KOPT-K1 (cell line): ENCODE measurements at regions not wholly inside any gene's neighbourhood (a gene's known extent, or its start where the extent isn't known, plus 50 kb on each side); places are given as distances from the start of the nearest gene placed in this dataset.
A peak's percentile ranks its signal among the peaks of the same experiment; 100 is the strongest.

ENCODE experiments used
- H3K27ac ChIP-seq: fragments of 200-600 bp; sonication (generic); 2 replicates; pipeline ENCODE4 v1.5.1; 2016; ENCODE audit warnings: antibody characterized with exemption, mild to moderate bottlenecking, low read depth, low read length; ENCODE audit not compliant: poor library complexity, severe bottlenecking
- H3K36me3 ChIP-seq: fragments of 200-600 bp; sonication (generic); 2 replicates; pipeline ENCODE4 v1.5.1; 2017; ENCODE audit warnings: antibody characterized with exemption, mild to moderate bottlenecking, low read length, moderate library complexity; ENCODE audit not compliant: insufficient read depth
- H3K9me3 ChIP-seq: fragments of 200-600 bp; sonication (generic); 2 replicates; pipeline ENCODE4 v1.5.1; 2017; ENCODE audit warnings: antibody characterized with exemption, low read length, mild to moderate bottlenecking; ENCODE audit not compliant: insufficient read depth, poor library complexity, severe bottlenecking

DNA sequence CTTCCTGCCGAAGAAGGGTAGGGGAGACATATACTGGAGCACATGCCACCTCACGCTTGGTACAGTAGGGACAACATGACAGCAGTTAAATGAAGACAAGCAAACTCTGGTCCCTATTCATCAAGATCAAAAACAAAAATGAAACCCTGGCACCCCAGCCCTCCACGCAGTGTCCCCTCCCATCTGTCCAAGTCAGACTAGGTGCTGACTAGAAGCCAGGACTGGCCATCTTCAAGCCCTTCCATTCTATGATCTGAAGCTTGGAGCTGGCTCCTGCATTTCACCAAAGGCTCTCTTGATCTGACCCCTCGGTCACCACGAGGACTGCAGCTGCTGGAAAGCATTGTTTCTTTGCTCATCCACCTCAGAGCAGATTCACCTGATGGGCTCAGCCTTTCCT lies 158.9 kb upstream of the GGTLC1 start:
- H3K9me3 ChIP-seq = peaks cover 21% of the 10 kb centered on the region
- peak overlapping the region; percentile 47 for H3K27ac ChIP-seq
- no peaks in the 10 kb centered on the region for H3K36me3 ChIP-seq

DNA sequence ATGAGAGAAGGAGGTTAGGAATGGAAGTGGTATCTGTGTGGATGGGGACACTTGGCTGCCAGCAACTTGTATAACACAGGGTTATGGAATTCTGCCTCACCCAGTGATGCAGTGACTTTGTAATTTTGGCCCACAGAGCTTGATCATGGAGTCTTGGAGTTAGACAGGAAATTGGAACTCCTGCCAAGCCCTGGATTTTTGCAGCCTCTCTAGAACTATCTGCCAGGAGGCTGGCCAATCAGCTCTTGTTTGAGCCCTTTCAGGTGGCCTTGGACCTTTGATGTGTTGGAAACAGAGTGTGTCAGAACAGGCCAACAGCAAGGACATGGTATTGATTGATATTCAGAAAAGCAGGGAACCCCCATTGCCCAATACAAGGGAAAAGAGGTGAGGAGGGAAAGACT lies 157.7 kb upstream of the GGTLC1 start:
- H3K9me3 ChIP-seq = peaks cover 33% of the 10 kb centered on the region
- H3K27ac ChIP-seq = peak overlapping the region; percentile 65
- no peaks in the 10 kb centered on the region for H3K36me3 ChIP-seq

DNA sequence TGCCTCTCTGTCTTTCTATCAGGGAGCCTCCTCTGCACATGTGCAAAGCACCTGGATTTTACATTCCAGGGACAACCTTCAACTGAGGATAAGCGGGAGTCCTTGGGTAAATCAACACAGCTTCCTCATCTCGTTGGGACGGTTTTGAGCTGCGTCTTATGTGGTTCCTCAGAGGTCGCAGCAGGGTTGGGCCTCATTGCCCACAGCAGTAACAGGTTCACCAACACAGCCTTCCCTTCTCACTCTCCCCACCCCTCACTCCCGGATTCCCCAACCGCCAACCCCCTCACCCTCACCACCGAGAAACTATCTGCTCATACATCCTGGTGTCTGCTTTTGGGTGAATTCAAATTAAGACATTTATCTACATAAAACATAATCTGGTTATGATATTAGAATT lies 155.8 kb upstream of the GGTLC1 start:
- Histone ChIP-seq H3K27ac (peak overlapping the region; percentile 65), H3K9me3 (peaks cover 40% of the 10 kb centered on the region), H3K36me3 (no peaks in the 10 kb centered on the region)

DNA sequence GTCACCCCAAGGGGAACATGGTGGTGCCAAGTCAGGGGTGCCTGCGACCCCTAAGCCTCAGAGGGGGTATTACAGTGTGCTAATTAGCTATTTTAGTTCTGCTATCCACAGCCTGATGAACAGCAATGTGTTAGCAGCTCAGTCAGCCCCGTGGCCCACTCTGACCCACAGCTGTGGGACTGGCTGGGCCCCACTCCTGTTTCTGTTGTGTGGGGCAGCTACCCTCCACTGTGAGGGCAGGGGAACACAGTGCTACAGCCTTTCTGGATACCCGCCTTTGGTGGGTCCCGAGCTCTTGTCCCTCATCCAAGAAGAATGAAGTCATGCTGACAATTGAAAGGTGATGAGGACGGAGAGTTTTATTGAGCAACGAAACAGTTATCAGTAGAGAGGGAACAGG lies 152.5 kb upstream of the GGTLC1 start:
- H3K36me3 ChIP-seq = no peaks in the 10 kb centered on the region
- H3K9me3 ChIP-seq = peaks cover 29% of the 10 kb centered on the region
- no peak overlapping the region for H3K27ac ChIP-seq

DNA sequence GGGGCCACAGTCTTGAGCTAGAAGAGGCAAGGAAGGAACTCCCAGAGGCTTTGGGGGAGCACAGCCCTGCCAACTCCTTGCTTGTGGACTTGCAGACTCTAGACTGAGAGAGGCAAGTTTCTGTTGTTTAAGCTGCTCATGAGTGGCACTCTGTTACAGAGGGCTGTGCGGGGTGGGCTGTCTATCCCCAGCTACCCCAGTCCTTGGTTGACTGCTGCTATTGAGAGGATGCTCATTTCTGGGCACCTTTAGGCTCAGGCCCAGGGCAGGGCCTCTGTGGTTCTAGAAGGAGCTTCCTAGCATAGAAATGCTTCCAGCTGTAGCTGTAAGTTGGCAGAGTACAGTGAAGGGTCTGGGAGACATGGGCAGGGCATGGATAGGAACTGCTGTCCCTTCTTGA lies 151.3 kb upstream of the GGTLC1 start:
- Histone ChIP-seq H3K9me3 (peaks cover 29% of the 10 kb centered on the region), H3K27ac (no peak overlapping the region), H3K36me3 (no peaks in the 10 kb centered on the region)

DNA sequence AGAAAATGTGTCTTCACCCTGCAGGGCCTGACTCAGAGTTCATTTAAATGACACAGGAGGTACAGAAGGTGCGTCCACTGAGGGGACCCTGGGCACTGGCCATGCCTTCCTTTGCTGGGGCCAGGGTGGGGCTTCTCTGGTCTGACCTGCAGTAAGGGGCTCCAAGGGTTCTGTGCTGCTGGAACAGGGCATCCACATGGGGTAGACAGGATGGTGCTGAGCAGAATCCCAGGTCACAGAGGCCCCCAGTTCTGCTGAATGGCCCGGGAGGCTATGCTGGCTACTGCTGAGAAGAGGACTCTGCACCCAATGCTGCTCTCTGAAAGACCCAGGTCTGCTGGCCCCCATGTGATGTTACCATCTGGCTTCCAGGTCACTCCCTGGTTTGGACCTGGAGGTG lies 150.4 kb upstream of the GGTLC1 start:
- Histone ChIP-seq H3K9me3 (peaks cover 29% of the 10 kb centered on the region), H3K36me3 (no peaks in the 10 kb centered on the region), H3K27ac (no peak overlapping the region)

DNA sequence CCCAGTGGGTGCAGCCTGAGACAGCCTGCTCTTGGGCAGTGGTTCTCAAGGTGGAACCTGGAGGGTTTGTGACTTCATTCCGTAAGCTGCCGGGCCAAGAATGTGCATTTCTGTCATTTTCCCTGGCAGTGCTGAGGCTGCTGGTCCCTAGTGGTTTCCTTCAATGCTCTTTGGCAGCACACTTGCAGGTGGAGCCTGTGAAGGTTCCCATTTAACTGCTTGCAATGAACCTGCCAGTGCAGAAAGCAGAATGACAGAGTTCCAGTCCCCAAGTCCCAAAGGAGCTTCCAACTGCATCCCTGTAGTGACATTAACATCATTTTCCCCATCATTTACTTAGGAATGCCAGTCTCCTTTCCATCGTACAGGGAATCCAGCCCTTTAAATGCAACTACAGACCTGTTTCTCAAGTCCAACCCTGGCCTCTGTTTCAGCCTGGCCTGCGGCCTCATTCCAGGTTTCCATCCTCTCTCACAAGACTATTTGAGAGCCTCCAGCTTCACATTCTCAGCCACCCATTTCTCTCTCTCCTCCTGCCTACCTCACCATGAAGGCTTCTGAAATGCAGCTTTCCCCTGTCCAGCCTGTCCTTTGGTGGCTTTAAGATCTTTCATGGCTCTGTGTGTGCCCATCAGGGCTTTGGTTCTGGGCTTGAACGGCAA lies 149.7 kb upstream of the GGTLC1 start:
- Histone ChIP-seq H3K36me3 (no peaks in the 10 kb centered on the region), H3K9me3 (peaks cover 29% of the 10 kb centered on the region), H3K27ac (no peak overlapping the region)

DNA sequence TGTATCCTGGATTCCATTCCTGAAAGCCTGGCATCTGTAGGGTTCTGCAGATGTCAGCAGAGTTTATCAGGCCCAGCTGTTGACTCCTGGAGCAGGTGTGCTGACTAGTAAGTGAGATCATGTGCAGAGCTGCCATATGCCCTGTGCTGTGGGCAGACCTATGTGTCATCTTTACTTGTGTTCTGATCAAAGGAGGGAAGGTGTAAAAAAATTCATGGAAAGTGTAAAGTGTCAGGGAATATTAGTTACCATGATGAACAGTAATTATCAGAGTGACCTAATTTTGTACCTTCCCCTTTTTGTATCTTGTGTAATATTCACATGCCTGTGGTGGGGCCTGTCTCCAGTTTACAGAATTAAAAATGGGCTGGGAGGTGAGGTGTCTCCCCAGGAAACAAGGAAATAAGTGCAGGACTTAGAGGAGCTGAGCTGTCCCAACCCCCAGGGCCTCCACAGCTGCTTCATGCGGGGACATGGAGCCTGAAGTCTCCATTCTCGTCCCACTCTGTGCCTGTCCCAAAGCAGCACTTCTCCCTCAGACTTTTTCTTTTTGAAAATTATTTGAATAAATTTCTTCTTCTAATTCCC lies 148.2 kb upstream of the GGTLC1 start:
- Histone ChIP-seq H3K36me3 (no peaks in the 10 kb centered on the region), H3K9me3 (peaks cover 20% of the 10 kb centered on the region), H3K27ac (no peak overlapping the region)

DNA sequence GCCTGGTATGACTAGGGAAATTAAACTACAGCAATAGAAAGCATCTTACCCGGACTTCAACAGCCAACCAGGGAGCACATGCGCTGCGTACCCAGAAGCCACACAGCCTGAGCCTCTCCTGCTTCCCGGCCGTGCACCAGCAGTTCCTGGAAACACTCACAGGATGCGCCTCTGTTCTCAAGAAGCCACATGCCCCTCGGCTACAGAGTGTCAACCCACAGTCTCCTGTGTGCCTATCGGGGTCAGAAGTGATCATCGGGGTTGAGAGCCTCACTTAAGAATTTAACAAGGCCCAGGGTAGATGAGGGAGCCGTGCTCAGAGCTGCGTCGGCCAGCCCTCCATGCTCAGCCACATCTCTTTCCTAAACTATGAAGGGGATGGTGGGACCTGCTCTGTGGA lies 147.2 kb upstream of the GGTLC1 start:
- H3K27ac ChIP-seq = peak overlapping the region; percentile 25
- H3K9me3 ChIP-seq = peaks cover 10% of the 10 kb centered on the region
- H3K36me3 ChIP-seq = no peaks in the 10 kb centered on the region

DNA sequence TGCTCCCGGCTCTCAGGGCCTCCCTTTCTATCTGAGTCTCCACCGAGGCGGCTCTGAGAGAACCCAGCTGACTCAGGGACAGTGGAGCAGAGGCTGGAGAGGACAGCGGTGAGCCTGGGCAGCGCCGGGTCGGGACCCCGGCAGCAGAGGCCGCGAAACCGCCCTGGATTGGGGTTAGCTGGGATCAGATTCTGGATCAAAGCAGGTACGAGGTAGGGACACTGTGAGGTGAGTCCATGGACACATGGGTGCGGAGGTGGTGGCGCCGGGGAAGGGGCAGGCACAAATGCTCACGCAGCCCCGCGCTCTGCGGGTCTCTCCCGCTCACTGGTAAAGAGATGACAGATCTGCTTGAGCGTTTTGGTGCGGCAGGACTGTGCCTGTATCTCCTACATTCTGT lies 146.4 kb upstream of the GGTLC1 start:
- H3K27ac ChIP-seq = no peak overlapping the region
- peaks cover 2% of the 10 kb centered on the region for H3K9me3 ChIP-seq
- H3K36me3 ChIP-seq = no peaks in the 10 kb centered on the region

DNA sequence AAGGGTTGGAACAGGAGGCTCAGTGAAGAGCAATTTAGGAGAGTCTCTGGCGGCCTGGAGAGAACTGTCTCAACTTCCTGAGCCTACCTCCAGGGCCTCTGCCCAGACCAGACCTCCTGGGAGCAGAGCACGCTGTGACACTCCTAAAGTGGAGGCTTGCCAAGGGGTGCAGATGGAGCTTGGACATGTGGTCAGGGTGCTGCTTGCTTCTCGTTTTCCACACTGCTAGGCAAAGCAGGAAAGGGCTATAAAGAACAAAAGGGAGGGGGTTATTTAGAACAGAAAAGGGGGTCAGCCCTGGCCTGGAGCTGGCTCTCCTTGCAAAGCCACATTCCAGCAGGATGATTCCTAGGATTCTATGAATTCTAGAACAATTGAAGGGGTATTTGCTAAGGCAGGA lies 145.7 kb upstream of the GGTLC1 start:
- no peaks in the 10 kb centered on the region for H3K36me3 ChIP-seq
- H3K9me3 ChIP-seq = no peaks in the 10 kb centered on the region
- no peak overlapping the region for H3K27ac ChIP-seq

DNA sequence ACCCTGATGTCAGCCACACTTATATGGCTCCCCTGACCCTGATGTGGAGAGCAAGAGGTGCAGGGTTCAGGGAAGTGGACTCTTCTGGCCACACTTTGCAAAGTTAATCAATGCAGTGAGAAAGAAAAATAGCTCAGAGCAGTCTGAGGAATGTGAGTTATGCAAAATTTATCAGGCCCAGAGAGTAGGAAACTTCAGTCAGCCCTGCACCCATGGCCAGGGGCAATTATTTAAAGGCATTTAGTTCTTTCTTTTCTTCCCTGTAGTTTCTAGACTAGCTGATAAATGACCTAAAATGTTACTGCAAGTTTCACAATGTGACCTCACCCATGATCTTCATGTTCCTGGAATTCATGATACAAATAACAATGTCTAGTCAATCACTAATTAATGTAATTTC lies 143.7 kb upstream of the GGTLC1 start:
- H3K27ac ChIP-seq = no peak overlapping the region
- no peaks in the 10 kb centered on the region for H3K36me3 ChIP-seq
- no peaks in the 10 kb centered on the region for H3K9me3 ChIP-seq

DNA sequence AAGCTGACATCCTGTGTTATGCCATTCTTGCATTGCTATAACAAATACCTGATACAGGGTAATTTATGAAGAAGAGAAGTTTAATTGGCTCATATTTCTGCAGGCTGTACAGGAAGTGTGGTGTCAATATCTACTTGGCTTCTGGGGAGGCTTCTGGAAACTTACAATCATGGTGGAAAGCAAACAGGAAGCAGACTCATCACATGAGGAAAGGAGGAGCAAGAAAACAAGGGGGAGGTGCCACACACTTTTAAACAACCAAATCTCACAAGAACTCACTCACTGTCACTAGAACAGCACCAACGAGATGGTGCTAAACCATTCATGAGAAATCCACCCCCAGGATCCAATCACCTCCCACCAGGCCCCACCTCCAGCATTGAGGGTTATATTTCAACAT lies 143.1 kb upstream of the GGTLC1 start:
- H3K27ac ChIP-seq = no peak overlapping the region
- no peaks in the 10 kb centered on the region for H3K36me3 ChIP-seq
- H3K9me3 ChIP-seq = no peaks in the 10 kb centered on the region

DNA sequence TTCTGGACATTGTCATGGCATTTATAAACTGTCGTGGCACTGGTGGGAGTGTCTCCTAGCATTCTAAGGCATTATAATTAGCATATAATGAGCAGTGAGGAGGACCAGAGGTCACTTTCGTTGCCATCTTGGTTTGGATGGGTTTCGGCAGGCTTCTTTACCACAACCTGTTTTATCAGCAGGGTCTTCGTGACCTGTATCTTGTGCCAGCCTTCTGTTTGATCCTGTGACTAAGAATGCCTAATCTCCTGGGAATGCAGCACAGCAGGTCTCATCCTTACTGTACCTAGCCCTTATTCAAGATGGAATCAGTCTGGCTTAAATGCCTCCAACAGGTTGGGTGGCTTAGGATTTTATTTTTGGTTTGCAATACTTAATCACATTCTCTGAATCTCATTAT lies 142.7 kb upstream of the GGTLC1 start:
- no peaks in the 10 kb centered on the region for H3K36me3 ChIP-seq
- no peaks in the 10 kb centered on the region for H3K9me3 ChIP-seq
- no peak overlapping the region for H3K27ac ChIP-seq

DNA sequence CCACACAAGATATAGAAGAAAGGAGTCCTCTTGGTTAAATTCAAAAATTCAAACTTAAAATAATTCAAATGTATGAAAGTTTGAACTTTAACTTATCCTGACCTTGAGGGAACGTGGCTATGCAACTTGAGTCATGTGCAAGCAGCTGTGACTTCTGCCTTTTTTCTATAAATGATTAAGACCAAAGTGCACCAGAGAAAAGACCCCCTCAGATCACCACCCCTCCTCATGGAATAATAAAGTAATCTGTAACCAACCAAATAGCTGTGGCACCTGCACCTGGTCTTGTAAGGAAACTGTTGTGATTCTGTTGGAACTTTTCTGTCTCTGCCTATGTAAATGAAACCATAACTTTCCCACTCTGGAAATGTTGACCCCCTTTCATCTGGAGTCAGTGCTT lies 141.1 kb upstream of the GGTLC1 start:
- H3K27ac ChIP-seq = no peak overlapping the region

DNA sequence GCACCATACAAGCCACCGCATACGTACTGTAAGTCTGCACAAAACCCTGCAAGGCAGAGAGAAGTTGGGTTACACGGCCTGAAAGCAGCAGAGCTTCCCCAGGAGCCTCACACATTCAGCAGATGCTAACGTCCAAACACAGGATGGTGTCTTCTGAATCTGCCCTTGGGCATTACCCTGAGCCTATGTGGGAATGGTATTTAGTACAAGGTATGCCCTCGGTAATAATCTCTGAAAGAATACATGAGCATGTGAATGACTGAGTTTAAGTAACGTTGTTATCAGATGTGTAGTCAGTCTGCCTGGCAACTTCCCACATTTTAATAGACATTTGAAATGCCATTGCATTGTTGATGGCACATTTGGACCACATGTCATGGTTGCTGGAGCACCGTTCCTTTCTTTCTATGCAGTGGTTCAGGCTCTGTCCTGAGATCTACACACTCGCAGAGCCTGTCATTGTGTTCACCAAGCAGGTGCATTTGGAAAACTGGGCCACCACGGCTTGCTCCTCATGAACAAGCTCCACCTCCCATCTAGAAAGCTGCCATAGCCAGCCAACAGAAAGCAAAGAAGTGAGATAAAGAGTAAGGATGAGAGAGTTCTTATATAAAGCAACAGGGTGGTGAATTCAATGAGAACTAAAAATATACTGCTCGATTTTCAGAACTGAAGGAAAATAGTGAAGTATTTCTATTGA lies 136.5 kb upstream of the GGTLC1 start:
- Histone ChIP-seq H3K36me3 (no peaks in the 10 kb centered on the region), H3K27ac (no peak overlapping the region)

More for the DNA sequence above, 141.1 kb upstream of the GGTLC1 start:
- no peaks in the 10 kb centered on the region for H3K9me3 ChIP-seq
- no peaks in the 10 kb centered on the region for H3K36me3 ChIP-seq

More for the DNA sequence above, 136.5 kb upstream of the GGTLC1 start:
- no peaks in the 10 kb centered on the region for H3K9me3 ChIP-seq
